Stimulated activated CD8-positive, alpha-beta memory T cell treated with anti-CD3 and anti-CD28 coated beads, Interleukin-15, amount 100 ng/mL, for 24 hours (primary cell): ENCODE measurements at regions not wholly inside any gene's neighbourhood (a gene's known extent, or its start where the extent isn't known, plus 50 kb on each side); places are given as distances from the start of the nearest gene placed in this dataset.

Experiments used
- DNase-seq: peaks from one replicate; pipeline ENCODE4 v3.0.0-alpha.2; 2020; ENCODE audit warnings: low read depth

DNA sequence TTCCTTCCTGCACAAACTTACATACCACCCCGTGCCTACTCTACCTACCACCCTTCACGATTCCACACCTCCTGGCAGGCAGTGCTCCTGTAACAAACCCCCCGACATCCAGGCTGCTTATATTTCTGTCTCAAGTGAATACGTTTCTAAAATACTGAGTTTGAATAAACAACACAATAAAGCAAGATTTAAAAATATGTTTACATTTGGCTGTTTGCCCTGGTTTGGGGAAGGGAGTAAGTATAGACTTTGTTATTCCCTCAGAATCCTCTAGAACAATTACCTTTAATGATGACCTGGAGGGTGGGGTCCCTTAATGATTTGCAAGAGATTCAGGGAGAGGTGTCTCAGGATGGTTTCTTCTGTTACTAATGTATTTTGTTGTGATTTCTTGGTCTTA lies 402.6 kb upstream of the TBL1XR1 start:
- no peak for DNase-seq

GRCh38 chr3:177600411-177600810 lies 403.1 kb upstream of the TBL1XR1 start:
- no peak for DNase-seq

DNA sequence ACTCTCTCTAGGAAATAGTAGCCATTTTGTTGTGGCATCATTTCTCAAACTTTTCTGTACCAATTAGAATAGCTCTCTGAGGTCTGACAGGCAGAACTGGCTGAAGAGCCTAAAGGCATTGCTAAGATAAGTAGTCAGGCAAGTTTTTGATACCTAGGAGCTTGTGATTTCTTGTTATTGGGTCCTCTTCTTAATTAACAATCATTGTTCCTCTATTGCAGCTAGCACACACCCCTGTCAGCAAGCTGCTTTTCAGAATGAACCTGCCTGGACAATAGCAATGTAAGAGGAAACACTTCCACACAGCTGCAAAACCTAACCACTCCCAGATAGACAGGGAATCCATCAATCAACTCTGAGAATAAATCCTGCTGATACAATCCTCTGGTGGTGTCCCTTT lies 403.9 kb upstream of the TBL1XR1 start:
- DNase-seq = no peak

- DNase-seq = no peak
Measured at GRCh38 chr3:177602601-177603147, 405.4 kb upstream of the TBL1XR1 start.

- no peak for DNase-seq
Measured at GRCh38 chr3:177603148-177603603, 405.9 kb upstream of the TBL1XR1 start.

DNA sequence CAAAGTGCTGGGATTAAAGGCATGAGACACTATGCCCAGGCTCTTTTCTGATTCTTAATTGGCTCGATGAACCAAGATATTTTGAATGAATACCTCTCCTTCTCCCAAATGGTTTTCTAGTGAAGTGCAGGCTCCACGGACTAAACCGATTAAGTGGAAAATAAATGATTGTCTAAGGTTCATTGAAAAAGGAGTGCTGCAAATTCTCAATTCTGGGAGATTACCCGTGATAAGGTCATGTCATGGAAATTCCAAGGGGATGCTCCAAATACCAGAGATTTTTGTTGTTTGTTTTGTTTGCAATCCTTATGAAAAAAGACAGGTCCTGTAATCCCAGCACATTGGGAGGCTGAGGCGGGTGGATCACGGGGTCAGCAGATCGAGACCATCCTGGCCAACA lies 406.9 kb upstream of the TBL1XR1 start:
- no peak for DNase-seq

DNA sequence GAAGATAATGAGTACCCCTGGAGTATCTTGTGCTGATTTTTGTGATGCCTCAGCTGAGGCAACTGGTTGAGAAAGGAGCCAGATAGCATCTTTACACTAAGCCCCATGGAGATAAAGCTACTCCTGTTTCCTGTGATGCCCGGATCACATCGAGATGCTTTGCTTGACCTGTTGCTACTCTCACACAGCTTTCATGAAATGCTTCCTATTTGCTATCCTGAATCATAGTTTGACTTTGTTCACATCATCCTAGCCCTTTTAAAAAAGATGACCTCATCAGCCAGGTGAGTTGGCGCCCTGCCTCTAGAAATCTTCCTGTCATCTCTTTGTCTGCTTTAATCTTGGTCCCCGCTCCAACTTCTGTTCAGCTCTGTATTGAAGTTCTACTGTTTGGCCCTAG lies 409.6 kb upstream of the TBL1XR1 start:
- no peak for DNase-seq

DNA sequence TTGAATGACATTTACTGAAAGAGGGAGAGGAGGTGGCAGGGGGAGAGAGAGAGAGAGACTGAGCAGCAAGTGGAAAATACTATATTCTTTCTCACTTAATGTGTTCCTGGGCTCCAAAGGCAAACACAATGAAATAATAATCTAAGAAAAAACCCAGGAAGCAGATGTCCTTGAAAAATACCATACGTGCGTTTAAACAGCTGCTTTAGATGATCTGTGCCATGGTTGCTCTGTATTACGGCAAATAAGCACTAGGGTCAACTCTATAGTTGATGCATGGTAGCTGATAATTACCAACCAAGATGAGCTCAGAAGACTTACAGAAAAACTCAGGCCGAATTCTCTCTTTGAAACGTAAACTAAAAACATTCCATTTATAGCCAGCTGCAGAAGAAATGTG lies 410.3 kb upstream of the TBL1XR1 start:
- no peak for DNase-seq

DNA sequence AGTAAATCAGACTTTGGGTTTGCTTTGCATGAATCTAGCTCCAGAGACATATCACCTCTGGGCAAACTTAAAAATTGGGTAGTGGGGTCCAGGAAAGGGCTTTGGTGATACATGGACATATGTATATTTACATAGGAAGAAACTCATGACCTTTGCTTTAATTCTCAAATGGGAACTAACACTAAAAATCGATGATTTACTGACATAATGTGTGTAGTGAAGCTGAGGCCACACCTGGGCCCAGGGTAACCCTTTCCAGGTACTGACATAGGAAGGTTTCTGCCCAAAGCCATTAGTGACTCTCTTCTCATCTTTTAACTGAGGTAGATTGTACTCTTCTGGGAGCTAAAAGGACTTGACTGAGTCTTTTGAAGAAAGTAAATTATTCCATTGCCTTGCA lies 411.2 kb upstream of the TBL1XR1 start:
- no peak for DNase-seq

DNA sequence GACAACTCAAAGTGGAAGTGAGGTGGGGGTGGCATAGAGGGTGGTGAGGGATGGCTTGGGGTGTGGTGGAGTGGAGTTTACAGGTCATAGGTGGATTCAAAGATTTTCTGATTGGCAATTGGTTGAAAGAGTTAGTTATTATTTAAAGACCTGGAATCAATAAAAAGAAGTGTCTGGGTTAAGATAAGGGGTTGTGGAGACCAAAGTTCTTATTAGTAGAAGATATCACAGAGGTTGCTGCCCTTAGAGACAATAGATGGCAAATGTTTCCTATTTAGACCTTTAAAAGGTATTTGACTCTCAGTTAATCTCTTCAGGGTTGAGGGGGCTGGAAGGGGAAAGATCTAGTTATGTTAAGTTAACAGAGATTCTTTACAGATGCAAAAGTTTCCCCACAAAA lies 412.3 kb upstream of the TBL1XR1 start:
- no peak for DNase-seq

GRCh38 chr3:177610262-177610661 lies 413.0 kb upstream of the TBL1XR1 start:
- DNase-seq = no peak

DNA sequence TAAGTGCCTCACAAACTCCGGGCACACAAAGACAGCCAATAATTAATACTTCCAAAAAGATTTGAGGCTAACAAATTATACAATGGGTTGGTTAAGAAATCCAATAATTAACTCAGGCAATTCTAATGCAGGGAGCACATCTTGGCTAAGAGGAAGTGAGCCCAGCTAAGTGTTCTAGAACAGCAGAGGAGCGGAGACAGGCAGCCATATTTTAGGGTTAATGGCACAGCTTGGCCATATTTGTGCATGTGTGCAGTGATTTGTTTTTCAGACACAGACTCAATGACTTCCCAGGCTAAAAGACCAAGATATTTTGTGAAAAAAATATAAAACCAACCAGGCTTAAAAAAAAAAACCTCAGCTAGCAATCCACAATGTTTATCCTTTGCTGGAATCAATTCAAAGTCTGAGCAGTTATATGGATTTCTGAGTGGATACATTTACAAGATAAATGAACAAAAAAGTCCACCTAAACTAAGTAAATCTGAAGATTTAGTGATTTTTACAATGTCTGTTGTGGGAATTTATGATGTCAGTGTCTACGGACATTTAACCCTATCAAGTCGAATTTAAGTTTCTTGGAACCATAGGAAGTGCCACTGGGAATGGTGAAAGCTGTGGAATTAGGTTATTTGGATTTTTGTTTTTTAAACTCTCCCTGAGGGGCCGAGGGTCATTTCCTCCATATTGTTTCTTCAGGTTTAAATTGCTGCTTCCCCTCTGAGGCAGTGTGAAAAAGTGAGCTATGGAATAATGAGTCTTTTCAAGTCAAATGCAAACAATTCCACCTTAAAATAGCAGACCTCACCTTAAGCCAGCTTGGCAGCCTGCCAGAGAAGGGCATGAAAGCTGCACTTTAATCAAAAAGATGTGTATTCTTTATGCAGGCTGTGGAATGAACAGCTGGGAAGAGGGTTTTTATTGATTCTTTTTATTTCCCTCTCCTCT lies 413.7 kb upstream of the TBL1XR1 start:
- DNase-seq = no peak

- DNase-seq = no peak
Measured at GRCh38 chr3:177611752-177612334, 414.6 kb upstream of the TBL1XR1 start.

GRCh38 chr3:177613901-177614300 lies 416.6 kb upstream of the TBL1XR1 start:
- no peak for DNase-seq

DNA sequence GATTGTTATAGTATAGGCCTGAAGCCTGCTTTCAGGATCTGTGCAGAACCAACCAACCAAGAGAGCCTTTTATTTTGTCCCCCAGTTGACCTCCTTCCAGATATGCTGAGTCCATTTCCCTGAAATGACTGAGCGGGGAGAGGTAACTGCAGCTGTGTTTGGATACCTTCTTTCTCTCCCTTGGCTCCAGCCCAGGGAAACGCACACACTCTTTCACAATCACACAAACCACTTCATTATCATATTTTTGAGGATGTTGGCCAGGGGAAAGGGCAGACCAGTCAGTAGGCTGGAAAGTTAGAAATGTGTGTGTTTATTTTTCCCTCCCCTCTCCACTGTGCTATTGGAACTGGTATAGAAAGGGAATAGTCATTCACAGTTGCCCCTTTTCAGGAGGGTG lies 417.7 kb upstream of the TBL1XR1 start:
- DNase-seq = no peak

- DNase-seq = no peak
Measured at GRCh38 chr3:177618873-177619733, 421.8 kb upstream of the TBL1XR1 start.

- no peak for DNase-seq
Measured at GRCh38 chr3:177620073-177620472, 422.8 kb upstream of the TBL1XR1 start.

DNA sequence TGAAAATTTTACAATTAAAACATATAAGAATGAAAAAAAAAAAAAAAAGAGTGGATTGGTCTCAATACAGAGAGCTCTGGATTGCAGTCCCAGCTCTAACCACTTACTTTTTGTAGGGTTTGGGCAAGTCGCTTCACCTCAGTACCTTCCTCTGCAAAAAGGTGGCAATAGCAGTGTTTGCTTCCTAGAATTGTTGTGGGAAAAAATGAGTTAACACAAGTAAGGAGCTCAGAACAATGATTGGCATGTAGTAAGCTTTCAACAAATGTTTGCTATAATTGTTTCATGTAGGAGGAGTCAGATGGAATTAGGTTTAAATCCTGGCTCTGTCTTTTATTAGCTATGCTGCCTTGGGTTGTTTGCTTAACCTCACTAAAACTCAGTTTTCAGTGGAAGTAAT lies 425.2 kb upstream of the TBL1XR1 start:
- no peak for DNase-seq

DNA sequence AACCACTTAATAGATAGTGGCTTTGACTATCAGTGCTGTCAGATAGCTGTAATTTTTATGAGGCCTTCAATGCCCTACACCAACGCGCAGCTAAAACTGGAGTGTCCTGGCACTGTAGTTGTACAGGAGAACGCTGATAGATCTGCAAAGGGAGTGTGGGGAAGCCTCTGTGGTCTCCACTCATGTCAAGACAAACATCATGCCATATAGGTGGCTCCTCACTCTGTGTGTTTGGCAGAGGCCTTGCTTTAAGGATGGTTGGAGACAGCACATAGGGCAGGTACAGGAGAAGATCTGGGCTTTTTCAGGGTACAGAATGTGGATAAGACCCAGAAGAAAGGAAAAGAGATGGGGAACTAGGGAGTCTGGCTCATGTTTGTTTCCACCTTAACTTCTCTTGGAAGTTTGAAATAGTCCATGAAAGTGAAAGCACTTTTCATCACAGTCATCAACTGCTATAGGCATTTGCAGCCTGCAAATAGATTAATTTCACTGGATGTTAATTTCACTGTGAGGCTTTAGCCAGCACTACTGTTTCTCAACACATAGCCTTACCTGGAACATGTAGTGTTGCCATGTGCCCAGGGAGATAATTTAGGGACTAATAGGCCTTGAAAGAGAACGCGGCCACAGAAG lies 425.8 kb upstream of the TBL1XR1 start:
- no peak for DNase-seq

- DNase-seq = no peak
Measured at GRCh38 chr3:177624528-177625495, 427.5 kb upstream of the TBL1XR1 start.

- no peak for DNase-seq
Measured at GRCh38 chr3:177626045-177626444, 428.8 kb upstream of the TBL1XR1 start.
